GM18870 (cell line): ENCODE measurements at regions not wholly inside any gene's neighbourhood (a gene's known extent, or its start where the extent isn't known, plus 50 kb on each side); places are given as distances from the start of the nearest gene placed in this dataset.
A peak's percentile ranks its signal among the peaks of the same experiment; 100 is the strongest.
"Not testable (repeated sequence)": the region's sequence is repeated elsewhere in the genome, so short reads cannot be mapped to it uniquely, and the experiment has no call there.

Experiments used
- ATAC-seq: cut with Tn5 transposase; IDR thresholded peaks from one replicate; pipeline ENCODE4 v1.9.1; 2021; ENCODE audit warnings: moderate library complexity; ENCODE audit not compliant: unreplicated experiment

DNA sequence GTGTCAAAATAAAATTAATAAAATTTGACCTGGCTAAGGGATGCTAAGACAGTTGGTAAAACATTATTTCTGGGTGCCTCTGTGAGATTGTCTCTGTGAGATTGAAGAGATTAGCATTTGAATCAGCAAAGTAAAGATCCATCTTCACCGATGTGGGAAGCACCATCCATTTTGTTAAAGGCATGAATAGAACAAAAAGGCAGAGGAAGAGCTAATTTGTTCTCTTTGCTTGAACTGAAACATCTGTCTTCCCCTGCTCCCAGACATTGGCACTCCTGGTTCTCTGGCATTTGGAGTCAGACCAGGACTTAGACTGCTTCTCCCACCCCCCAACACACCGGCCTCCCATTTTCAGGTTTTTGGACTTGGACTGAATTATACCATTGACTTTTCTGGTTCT is 603.8 kb upstream of the LINC00305 start:
- ATAC-seq, result no peak

GRCh38 chr18:64749884-64750283 is 601.0 kb upstream of the LINC00305 start:
- no peak for ATAC-seq

DNA sequence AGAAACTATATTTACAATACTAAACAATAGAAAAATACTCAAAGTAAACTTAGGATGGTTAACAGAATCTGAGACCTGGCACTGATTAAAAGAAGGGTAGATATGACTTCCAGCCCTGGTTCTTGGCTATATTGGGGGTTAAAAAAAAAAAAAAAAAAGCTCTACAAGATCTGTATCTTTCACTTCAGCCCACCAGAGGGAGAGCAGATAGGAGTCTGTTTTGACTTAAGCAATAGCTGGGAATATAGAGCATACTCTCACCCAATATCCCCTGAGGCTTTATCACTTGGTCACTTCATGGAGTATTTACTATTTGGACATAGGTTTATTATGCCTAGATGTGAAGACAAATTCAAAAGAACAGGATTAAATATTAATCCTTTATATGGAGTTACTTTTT is 598.9 kb upstream of the LINC00305 start:
- no peak for ATAC-seq

DNA sequence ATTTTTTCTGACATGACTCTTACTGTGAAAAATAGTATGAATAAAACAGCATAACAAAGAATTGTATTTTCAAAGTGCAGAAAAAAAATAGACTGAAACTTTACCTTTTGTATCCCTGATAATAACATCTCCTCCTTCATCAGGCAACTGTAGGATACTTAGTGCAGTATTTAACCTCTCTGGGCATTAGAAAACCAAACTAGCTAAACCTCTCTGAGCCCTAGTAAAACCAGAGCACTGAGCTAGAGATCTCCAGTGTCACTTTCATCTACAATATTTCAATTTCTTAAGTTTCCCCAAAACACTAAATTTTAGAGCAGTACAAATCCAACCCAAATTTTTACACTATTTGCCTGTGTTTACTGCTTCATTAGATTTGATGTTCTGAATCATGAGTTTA is 594.0 kb upstream of the LINC00305 start:
- ATAC-seq, result no peak

GRCh38 chr18:64734063-64734462 is 585.2 kb upstream of the LINC00305 start:
- ATAC-seq, result no peak

- ATAC-seq, result not testable (repeated sequence)
Measured at GRCh38 chr18:64725657-64726056, 576.8 kb upstream of the LINC00305 start.

- ATAC-seq, result no peak
Measured at GRCh38 chr18:64720781-64721464, 572.0 kb upstream of the LINC00305 start.

- no peak for ATAC-seq
Measured at GRCh38 chr18:64718808-64719207, 569.9 kb upstream of the LINC00305 start.

- ATAC-seq, result no peak
Measured at GRCh38 chr18:64717026-64717425, 568.1 kb upstream of the LINC00305 start.

- no peak for ATAC-seq
Measured at GRCh38 chr18:64714086-64714485, 565.2 kb upstream of the LINC00305 start.

DNA sequence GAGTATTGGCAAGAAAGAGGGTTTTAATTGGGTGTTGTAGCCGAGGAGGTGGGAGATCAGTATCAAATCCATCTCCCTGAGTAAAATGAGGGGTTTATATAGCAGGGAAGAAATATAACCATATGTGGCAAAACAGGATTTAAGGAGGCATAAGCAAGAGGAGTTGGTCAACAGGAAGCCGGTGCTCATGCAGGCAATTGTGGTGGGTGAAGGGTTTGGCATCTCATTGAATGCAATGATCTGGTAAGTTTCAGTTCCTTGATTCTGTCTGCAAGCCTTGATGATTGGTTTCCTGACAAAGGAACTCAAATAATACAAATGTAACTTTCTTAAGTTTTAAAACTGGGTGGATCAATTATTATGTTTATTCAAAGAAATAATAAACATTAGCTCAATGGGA is 564.4 kb upstream of the LINC00305 start:
- ATAC-seq, result peak; percentile 98

DNA sequence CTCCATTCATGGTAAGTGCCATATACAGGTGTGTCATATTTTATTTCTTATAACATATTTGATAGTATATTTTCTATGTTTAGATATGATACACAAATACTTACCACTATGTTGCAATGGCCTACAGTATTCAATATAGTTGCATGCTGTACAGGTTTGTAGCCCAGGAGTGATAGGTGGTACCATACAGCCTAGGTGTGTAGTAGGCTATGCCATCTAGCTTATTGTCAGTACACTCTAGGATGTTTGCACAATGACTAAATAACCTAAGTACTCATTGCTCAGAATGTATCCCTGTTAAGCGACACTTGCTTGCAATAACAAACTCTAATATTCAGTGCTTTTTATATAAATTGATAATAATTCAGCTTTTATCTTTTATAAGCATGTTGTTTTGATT is 563.1 kb upstream of the LINC00305 start:
- ATAC-seq, result no peak

- ATAC-seq, result no peak
Measured at GRCh38 chr18:64710105-64710861, 561.4 kb upstream of the LINC00305 start.

- ATAC-seq, result no peak
Measured at GRCh38 chr18:64707052-64707451, 558.2 kb upstream of the LINC00305 start.

DNA sequence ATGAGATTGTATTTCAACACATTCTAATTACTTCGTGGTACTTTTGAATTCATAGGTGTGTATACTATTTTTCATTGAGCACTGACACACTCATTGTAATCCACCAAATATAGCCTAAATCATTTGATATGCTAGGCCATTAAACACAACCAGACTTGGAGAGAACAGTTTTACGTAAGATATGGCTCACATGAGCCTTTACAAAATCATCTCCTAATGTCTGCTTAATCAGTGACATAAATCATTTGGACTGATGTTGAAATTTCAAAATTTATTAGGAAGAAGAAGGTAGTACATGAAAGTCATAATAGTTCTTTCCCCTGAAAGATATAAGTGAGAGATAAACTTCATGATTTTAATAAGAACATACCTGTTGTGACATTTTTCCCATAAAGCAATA is 550.2 kb upstream of the LINC00305 start:
- no peak for ATAC-seq

DNA sequence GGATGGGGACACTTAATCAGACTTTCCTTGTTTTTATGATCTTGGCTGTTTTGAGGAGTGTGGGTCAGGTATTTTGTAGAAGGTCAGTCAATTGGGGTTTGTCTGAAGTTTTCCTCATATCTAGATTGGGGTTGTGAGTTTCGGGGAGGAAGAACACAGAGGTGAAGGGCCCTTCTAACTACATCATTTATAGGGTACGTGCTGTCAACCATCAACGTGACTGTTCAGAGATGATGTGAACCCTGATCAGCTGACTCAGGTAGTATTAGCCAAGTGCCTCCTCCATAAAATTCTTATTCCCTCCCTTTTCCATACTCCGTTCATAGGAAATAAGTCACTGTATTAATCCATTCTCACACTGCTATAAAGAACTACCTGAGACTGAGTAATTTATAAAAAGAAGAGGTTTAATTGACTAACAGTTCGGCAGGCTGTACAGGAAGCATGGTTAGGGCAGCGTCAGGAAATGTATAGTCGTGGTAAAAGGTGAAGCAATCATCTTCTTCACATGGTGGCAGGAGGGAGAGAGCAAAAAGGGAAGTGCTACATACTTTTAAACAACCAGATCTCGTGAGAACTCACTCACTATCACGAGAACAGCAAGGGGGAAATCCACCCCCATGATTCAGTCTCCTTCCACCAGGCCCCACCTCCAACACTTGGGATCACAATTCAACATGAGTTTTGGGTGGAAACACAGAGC is 547.1 kb upstream of the LINC00305 start:
- ATAC-seq, result no peak

DNA sequence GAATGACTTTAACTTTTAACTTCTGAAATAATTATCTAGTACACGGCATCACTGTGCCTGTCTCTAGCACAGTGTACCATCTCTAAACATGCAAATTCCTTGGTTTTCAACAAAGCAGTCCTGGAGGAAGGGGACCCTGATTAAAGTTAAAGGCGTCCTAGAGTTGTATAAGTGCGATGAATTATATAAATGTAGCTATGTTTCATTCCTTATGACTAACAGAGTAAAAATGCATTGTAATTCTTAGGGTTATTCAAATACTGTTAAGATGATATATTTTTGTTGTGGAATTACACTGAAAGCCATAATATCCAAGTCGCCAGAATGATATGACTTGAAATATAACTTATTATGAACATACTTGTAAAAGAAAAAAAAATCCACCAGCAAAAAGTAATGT is 544.9 kb upstream of the LINC00305 start:
- no peak for ATAC-seq

DNA sequence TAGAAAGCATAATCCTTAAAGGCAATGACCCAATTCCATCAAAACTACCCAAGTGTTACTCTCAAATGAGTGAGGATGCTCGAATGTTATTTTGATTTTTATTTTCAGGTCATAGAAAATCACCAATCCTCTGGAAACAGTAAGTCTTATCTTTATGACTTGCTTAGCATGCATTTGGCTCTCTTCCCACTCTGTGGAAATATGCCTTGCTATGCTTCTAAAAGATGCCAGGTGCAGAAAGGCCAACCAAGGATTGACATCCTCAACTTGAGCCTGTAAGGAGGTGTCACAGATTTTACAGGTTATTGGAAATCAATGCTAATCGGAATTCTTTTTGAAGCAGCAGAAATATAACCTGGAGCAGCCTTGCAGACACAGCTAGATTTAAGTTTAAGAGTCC is 543.9 kb upstream of the LINC00305 start:
- no peak for ATAC-seq

- no peak for ATAC-seq
Measured at GRCh38 chr18:64679121-64679520, 530.2 kb upstream of the LINC00305 start.

GRCh38 chr18:64678048-64678447 is 529.2 kb upstream of the LINC00305 start:
- no peak for ATAC-seq

GRCh38 chr18:64674694-64675093 is 525.8 kb upstream of the LINC00305 start:
- no peak for ATAC-seq

- not testable (repeated sequence) for ATAC-seq
Measured at GRCh38 chr18:64671293-64671692, 522.4 kb upstream of the LINC00305 start.
